ENCODE measurements at regions not wholly inside any gene's neighbourhood (a gene's known extent, or its start where the extent isn't known, plus 50 kb on each side); places are given as distances from the start of the nearest gene placed in this dataset.

- WGBS, 2 donors (ENCODE audit: low coverage in 1 of 2): 60 to 69% methylated on average over 2 to 11 of the region's 11 CpGs
- Histone ChIP-seq H3K4me3 (no peak overlapping the region), H3K27me3 (peaks cover 33% of the 10 kb centered on the region), H3K4me1 (no peaks in the 10 kb centered on the region), H3K27ac (no peak overlapping the region), H3K36me3 (no peaks in the 10 kb centered on the region), H3K9me3 (no peaks in the 10 kb centered on the region)
- TF ChIP-seq EP300 (IDR thresholded peaks at IDR 0.05; ENCODE audit: low read depth) (no peak), POLR2A (IDR thresholded peaks at IDR 0.05) (no peak), CTCF (IDR thresholded peaks at IDR 0.05) (no peak), POLR2AphosphoS5 (IDR thresholded peaks at IDR 0.05) (no peak)
- no peak for DNase-seq
- intact Hi-C loops (cut with DNase I; ENCODE audit: low total_unique reads): no loop called here
- in situ Hi-C loops (cut with MboI; ENCODE audit: low pct_ligation_motif_present in 1 of 4, low pct_unique_long_range_greater_than_20kb in 1 of 4, low sequenced_read_pairs in 3 of 4): no loop called here
Measured at GRCh38 chr15:79171320-79172031, 80.9 kb upstream of the RASGRF1 start.

GRCh38 chr15:79170256-79170664 lies 79.7 kb upstream of the RASGRF1 start:
- H3K27ac ChIP-seq: no peak overlapping the region
- intact Hi-C loops (cut with DNase I; ENCODE audit: low total_unique reads): no loop called here
- WGBS, 2 donors (ENCODE audit: low coverage in 1 of 2): 58 to 70% methylated on average over 2 to 6 of the region's 6 CpGs
- H3K27me3 ChIP-seq: peaks cover 33% of the 10 kb centered on the region
- no peaks in the 10 kb centered on the region for H3K36me3 ChIP-seq
- no peak for DNase-seq
- in situ Hi-C loops (cut with MboI; ENCODE audit: low pct_ligation_motif_present in 1 of 4, low pct_unique_long_range_greater_than_20kb in 1 of 4, low sequenced_read_pairs in 3 of 4): no loop called here
- no peak overlapping the region for H3K4me3 ChIP-seq
- no peaks in the 10 kb centered on the region for H3K9me3 ChIP-seq
- H3K4me1 ChIP-seq: no peaks in the 10 kb centered on the region
- no peak for TF ChIP-seq POLR2A (IDR thresholded peaks at IDR 0.05)
- TF ChIP-seq CTCF (IDR thresholded peaks at IDR 0.05): no peak
- TF ChIP-seq POLR2AphosphoS5 (IDR thresholded peaks at IDR 0.05): no peak
- TF ChIP-seq EP300 (IDR thresholded peaks at IDR 0.05; ENCODE audit: low read depth): no peak

- intact Hi-C loops (cut with DNase I; ENCODE audit: low total_unique reads): no loop called here
- Histone ChIP-seq H3K36me3 (no peaks in the 10 kb centered on the region), H3K4me3 (no peak overlapping the region), H3K4me1 (no peaks in the 10 kb centered on the region), H3K27ac (no peak overlapping the region), H3K9me3 (no peaks in the 10 kb centered on the region), H3K27me3 (peaks cover 33% of the 10 kb centered on the region)
- 49 to 50% methylated on average over 3 to 4 of the region's 4 CpGs for WGBS, 2 donors (ENCODE audit: low coverage in 1 of 2)
- DNase-seq: no peak
- in situ Hi-C loops (cut with MboI; ENCODE audit: low pct_ligation_motif_present in 1 of 4, low pct_unique_long_range_greater_than_20kb in 1 of 4, low sequenced_read_pairs in 3 of 4): no loop called here
- TF ChIP-seq POLR2A (IDR thresholded peaks at IDR 0.05) (no peak), POLR2AphosphoS5 (IDR thresholded peaks at IDR 0.05) (no peak), CTCF (IDR thresholded peaks at IDR 0.05) (no peak), EP300 (IDR thresholded peaks at IDR 0.05; ENCODE audit: low read depth) (no peak)
Measured at GRCh38 chr15:79169526-79170133, 79.0 kb upstream of the RASGRF1 start.

- H3K27me3 ChIP-seq: peaks cover 33% of the 10 kb centered on the region
- DNase-seq: no peak
- in situ Hi-C loops (cut with MboI; ENCODE audit: low pct_ligation_motif_present in 1 of 4, low pct_unique_long_range_greater_than_20kb in 1 of 4, low sequenced_read_pairs in 3 of 4): no loop called here
- TF ChIP-seq EP300 (IDR thresholded peaks at IDR 0.05; ENCODE audit: low read depth): no peak
- TF ChIP-seq POLR2AphosphoS5 (IDR thresholded peaks at IDR 0.05): no peak
- no peak for TF ChIP-seq CTCF (IDR thresholded peaks at IDR 0.05)
- TF ChIP-seq POLR2A (IDR thresholded peaks at IDR 0.05): no peak
- no peak overlapping the region for H3K27ac ChIP-seq
- H3K4me3 ChIP-seq: no peak overlapping the region
- no peaks in the 10 kb centered on the region for H3K9me3 ChIP-seq
- H3K36me3 ChIP-seq: no peaks in the 10 kb centered on the region
- intact Hi-C loops (cut with DNase I; ENCODE audit: low total_unique reads): no loop called here
- H3K4me1 ChIP-seq: no peaks in the 10 kb centered on the region
- 17 to 36% methylated on average over 2 to 6 of the region's 6 CpGs for WGBS, 2 donors (ENCODE audit: low coverage in 1 of 2)
Measured at GRCh38 chr15:79168922-79169456, 78.4 kb upstream of the RASGRF1 start.
